Fibroblast of mammary gland (primary cell): ENCODE measurements at regions not wholly inside any gene's neighbourhood (a gene's known extent, or its start where the extent isn't known, plus 50 kb on each side); places are given as distances from the start of the nearest gene placed in this dataset.

Source experiments
- DNase-seq: peaks from one replicate; pipeline ENCODE4 v3.0.0-alpha.2; 2010; ENCODE audit warnings: low read depth
- H3K4me3 ChIP-seq: 2 replicates; pipeline ENCODE4 v1.5.1; 2011; ENCODE audit warnings: low read depth, mild to moderate bottlenecking, low read length, moderate library complexity; ENCODE audit not compliant: control insufficient read depth
- CTCF ChIP-seq: conservative IDR thresholded peaks from 2 replicates; pipeline ENCODE4 v1.5.1; 2011; ENCODE audit warnings: low read depth, low read length, inconsistent platforms; ENCODE audit not compliant: control insufficient read depth, insufficient read depth

- DNase-seq, result no peak
- H3K4me3 ChIP-seq, result no peak overlapping the region
- TF ChIP-seq CTCF, result no peak
These were observed 141.2 kb downstream of the ELAPOR2 start for GRCh38 chr7:86918245-86918644.

DNA sequence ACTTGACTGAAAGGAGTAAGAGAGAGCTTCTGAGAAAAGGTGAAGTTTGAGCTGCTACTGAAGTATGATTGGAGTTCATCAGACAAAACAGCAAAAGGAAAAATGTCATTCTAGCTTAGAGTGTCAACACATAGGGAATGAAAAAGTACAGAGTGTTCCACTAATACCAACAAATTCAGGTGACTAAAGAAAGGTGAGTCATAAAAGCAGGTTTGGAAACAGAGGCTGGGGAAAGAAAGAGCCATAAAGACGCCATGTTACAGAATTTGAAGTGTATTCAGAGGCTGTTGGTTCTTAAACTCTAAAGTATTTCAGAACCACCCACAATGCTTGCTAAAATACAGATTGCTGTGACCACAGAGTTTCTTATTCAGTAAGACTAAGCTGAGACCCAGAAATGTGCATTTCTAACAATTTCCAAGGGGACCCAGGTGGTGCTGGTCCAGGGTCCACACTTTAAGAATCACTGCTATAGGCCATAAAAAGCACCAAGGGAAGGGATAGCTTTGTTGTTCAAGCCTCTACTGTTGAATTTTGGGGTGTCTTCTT, 143.1 kb downstream of the ELAPOR2 start:
- no peak for DNase-seq
- TF ChIP-seq CTCF, result no peak
- no peak overlapping the region for H3K4me3 ChIP-seq

GRCh38 chr7:86914551-86914950, 144.9 kb downstream of the ELAPOR2 start:
- TF ChIP-seq CTCF, result peak; percentile 46
- no peak overlapping the region for H3K4me3 ChIP-seq
- DNase-seq, result peak; percentile 47
